IPS-NIHi11 (cell line): ENCODE measurements at regions not wholly inside any gene's neighbourhood (a gene's known extent, or its start where the extent isn't known, plus 50 kb on each side); places are given as distances from the start of the nearest gene placed in this dataset.
A peak's percentile ranks its signal among the peaks of the same experiment; 100 is the strongest.

Source experiments
- DNase-seq: peaks from one replicate; pipeline ENCODE4 v3.0.0; 2012; ENCODE audit warnings: mixed read lengths, low spot score

DNA sequence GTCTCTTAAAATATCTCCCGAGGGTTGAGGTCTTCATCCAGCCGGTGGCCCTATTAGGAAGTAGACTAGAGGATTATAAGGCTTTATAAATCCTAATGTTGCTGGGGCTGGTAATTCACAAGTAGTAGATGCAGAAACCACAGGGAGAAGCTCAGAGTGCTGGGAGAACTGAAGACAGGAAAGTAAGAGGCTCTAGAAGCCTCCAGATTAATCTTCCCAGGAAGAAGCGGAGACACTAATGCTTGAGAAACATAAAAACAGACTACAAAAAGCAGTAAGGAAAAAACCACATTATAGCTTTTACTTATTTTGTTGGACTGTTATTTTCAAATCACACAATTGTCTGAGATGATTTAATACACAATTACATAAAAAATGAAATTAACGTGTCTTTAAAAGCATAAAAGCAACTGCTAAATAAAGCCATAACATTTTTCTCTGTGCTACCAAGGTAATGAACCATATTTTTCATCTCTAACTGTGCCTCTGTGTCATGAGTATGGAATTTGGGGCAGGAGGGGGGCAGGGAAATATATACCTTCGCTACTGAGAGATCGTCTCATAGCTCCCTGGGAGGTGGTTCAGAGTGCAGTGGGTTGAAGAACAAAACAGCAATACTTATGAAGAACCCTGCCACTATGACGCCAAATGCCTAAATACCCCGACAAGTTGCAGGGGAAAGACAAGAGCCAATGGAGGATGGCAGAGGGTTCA lies 806.2 kb upstream of the WWC1 start:
- no peak for DNase-seq

- DNase-seq, result no peak
Measured at GRCh38 chr5:167488371-167488770, 803.1 kb upstream of the WWC1 start.

DNA sequence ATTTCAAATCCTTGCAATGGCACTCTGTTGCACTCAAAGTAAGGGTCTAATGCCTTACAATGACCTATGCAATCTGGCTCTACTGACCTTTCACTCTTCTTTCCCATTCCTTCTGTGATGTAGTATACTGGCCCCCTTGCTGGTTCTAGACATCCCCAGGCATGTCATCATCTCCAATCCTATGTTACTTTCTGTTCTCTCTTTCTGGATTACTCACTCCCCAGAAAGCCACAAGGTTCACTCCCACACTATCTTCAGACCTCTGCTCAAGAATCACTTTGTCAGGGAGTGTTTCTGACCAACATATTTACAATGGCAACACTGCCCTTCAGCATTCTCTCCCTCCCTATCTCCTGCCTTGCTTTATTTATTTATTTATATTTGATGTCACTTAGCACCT lies 802.2 kb upstream of the WWC1 start:
- no peak for DNase-seq

GRCh38 chr5:167503926-167504720 lies 787.3 kb upstream of the WWC1 start:
- DNase-seq, result no peak

GRCh38 chr5:167507463-167508233 lies 783.8 kb upstream of the WWC1 start:
- DNase-seq, result no peak

DNA sequence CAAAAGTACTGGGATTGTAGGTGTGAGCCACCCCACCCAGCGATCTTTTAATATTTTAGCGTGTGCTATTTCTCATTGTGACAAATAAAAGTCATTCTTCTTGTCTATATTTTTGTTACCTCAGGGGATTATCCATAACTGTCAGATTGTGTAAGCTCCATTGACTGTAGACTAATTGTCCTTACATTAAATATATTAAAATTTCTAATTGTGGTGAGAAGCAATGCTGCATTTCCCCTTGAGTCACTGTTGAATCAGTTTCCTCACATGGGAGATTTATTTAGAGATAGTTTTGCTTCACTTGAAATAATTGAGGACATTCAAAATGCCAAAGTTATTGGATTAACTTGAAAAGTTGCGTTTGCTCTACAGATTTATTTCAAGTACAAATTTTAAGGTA lies 782.4 kb upstream of the WWC1 start:
- no peak for DNase-seq

- DNase-seq, result peak; percentile 25
Measured at GRCh38 chr5:167511276-167511675, 780.2 kb upstream of the WWC1 start.

DNA sequence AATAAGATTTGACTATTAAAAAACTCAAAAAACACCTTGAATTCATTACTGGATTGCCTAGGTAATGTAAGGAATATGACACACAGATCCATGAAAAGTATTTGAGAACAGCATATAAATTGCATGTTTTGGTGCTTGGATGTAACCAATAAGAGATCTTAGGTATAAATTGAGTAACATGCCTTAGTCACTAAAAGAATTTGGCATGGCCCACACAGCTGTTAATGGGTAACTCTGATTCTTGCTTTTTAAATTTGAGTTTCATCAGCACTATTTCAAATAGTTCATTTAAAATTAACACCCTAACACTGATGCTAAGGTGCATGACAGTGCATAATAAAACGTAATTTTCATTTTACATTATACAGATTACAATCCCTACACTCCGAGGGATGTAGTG lies 779.3 kb upstream of the WWC1 start:
- no peak for DNase-seq

- DNase-seq, result no peak
Measured at GRCh38 chr5:167513381-167513780, 778.1 kb upstream of the WWC1 start.

- DNase-seq, result no peak
Measured at GRCh38 chr5:167514461-167514860, 777.0 kb upstream of the WWC1 start.

DNA sequence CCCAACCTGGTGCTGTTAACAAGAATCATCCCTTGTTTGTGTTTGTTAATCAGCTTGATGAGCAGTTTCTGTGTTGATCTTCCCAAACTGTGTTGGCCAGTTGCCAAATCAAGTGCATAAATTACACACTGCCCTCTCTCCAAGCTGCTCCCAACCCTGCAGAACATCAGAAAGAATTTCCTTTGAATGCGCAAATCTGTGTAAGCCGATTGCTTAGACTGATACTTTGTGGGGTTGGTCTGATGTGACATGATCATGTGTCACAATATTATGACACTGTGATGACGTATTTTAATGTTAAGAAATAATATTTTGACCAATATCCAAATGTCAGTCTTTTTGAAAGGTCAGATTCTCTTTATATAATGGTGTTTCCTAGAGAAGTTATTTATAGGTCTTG lies 766.4 kb upstream of the WWC1 start:
- DNase-seq, result no peak

- DNase-seq, result no peak
Measured at GRCh38 chr5:167528651-167529050, 762.8 kb upstream of the WWC1 start.

DNA sequence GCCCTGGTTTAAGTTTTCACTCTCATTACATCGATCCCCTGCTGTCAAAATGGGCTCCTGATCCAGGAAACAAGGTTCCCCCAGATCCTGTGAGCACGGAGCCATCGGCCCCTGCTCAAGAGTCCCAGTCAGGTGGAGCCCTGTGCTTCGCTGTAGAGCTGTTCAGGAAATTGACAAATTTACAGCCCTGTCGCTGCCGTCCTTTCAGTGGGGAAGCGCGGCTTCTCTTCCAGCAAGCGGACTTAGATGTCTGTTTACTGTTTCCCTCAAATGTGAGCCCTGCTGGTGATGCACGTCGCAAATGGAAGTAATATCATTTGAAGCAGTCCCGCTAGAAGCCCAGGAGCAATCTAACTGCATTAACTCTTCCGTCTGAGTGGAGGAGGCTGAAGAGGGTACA lies 760.9 kb upstream of the WWC1 start:
- no peak for DNase-seq

GRCh38 chr5:167533814-167534795 lies 757.3 kb upstream of the WWC1 start:
- no peak for DNase-seq

DNA sequence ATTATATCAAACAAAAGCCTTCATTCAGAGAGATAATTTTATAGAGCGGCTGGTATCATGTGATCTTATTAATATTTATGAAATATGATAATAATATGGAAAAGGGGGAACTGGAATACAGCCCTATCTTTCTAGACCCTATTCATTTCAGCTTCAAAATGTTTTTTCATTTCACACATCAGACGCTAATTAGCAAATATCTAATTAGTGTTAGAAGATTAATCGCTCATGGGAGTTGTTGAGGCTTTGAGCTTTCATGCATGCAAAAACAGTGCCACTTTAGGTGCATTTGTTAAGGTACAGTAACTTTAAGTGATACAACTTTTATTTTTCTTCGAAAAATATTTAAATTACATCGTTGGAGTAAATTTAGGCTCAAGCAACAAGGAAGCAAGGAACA lies 751.7 kb upstream of the WWC1 start:
- no peak for DNase-seq

- DNase-seq, result no peak
Measured at GRCh38 chr5:167546270-167546669, 745.2 kb upstream of the WWC1 start.

- DNase-seq, result no peak
Measured at GRCh38 chr5:167552356-167552755, 739.1 kb upstream of the WWC1 start.

GRCh38 chr5:167553511-167553910 lies 737.9 kb upstream of the WWC1 start:
- DNase-seq, result no peak

DNA sequence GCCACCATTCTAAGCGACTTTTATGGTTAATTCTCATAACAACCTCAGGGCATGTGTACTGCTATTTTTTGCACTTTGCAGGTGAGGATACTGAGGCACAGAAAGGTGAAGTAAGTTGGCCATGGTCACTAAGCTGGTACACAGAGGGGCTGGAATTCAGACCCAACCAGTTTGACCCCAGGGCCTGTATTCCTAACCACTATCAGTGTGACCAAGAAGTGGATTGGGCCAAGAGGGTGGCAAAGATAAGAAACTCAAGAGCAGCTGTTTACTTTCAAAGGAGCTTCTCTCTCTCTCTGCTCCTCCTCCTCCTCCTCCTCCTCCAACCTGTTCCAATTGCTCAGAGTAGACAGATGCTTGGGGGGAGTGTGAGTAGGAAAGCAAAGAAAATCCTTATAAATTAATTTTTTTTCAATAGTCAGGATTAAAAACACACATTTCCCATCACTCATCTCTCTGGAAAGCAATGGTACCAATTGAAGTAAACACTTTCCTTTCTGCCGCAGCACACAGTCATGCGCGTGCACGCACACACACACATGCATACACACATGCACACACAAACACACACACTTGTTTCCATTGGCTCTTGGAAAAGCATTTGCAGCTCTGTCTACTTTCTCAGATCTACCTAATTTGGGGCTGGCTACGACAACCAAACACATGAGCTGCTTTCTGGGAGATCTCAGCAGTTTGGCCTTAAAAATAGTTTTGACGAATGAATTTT lies 736.7 kb upstream of the WWC1 start:
- no peak for DNase-seq

GRCh38 chr5:167555565-167556166 lies 735.8 kb upstream of the WWC1 start:
- DNase-seq, result no peak

DNA sequence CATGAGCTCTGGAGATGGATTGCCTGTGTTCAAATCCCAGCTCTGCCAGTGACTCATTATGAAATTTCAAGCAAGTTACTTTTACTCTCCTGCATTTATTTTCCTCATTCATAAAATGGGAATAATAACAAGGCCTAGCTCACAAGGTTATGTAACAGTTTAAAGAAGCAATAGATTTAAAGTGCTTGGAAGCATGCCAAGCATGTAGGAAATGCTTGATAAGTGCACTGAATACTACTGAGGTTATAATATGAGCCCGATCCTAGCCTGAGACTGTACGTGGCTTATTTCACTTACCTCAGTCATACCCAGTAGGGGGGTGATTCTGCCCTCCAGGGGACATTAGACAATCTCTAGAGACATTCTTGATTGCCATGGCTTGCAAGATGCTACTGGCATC lies 734.1 kb upstream of the WWC1 start:
- no peak for DNase-seq
